GM18511 (cell line): ENCODE measurements at regions not wholly inside any gene's neighbourhood (a gene's known extent, or its start where the extent isn't known, plus 50 kb on each side); places are given as distances from the start of the nearest gene placed in this dataset.
"Not testable (repeated sequence)": the region's sequence is repeated elsewhere in the genome, so short reads cannot be mapped to it uniquely, and the experiment has no call there.

Source experiments
- ATAC-seq: cut with Tn5 transposase; IDR thresholded peaks from one replicate; pipeline ENCODE4 v1.9.1; 2021; ENCODE audit warnings: mild to moderate bottlenecking, moderate library complexity; ENCODE audit not compliant: unreplicated experiment

DNA sequence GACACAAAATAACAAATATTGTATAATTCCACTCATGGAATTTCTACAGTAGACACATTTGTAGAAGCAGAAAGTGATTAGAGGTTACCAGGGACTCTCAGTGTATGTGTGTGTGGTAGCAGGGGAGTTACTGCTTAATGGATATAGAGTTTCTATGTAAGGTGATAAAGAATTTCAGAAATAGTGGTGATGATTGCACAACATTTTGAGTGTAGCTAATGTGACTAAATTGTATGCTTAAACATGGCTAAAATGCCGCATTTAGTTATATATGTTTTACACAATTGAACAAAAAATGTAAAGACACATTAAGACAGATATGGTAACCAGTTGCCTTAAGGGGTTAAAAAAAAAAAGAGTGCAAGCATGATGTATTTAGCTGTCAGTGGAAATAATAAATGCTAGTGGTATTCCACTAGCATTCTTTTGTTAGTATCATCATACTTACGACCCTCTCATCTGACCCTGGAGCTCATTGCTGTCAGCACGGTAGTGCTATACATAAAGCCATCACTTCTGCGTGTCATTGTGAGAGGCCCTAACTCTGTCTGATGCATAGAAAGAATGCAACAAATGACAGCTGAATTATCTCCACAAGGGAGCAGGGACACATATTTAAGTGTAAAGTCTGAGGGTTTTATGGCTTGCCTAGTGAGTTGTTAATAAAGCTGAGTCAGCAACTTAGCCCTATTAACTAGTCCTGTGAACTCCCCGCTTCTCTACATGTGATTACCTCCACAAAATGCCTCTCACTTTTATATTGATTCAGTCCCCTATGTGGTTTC, 134.1 kb upstream of the RXFP2 start:
- ATAC-seq = no peak

DNA sequence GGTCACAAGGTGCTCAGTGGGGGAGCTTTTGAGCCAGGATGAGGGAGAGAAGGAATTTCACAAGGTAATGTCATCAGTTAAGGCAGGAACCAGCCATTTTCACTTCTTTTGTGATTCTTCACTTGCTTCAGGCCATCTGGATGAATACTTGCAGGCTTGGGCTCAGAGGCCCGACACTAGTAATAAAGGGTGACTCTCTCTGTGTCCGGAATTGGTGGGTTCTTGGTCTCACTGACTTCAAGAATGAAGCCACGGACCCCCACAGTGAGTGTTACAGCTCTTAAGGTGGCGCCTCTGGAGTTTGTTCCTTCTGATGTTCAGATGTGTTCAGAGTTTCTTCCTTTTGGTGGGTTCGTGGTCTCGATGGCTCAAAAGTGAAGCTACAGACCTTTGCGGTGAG, 131.8 kb upstream of the RXFP2 start:
- ATAC-seq = not testable (repeated sequence)

DNA sequence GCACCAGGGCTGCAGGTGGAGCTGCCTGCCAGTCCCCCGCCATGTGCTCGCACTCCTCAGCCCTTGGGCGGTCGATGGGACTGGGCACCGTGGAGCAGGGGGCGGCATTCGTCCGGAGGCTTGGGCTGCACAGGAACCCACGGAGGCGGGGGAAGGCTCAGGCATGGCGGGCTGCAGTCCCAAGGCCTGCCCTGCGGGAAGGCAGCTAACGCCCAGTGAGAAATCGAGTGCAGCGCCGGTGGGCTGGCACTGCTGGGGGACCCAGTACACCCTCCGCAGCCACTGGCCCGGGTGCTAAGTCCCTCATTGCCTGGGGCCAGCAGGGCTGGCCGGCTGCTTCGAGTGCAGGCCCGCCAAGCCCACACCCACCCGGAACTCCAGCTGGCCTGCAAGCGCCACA, 130.5 kb upstream of the RXFP2 start:
- not testable (repeated sequence) for ATAC-seq

DNA sequence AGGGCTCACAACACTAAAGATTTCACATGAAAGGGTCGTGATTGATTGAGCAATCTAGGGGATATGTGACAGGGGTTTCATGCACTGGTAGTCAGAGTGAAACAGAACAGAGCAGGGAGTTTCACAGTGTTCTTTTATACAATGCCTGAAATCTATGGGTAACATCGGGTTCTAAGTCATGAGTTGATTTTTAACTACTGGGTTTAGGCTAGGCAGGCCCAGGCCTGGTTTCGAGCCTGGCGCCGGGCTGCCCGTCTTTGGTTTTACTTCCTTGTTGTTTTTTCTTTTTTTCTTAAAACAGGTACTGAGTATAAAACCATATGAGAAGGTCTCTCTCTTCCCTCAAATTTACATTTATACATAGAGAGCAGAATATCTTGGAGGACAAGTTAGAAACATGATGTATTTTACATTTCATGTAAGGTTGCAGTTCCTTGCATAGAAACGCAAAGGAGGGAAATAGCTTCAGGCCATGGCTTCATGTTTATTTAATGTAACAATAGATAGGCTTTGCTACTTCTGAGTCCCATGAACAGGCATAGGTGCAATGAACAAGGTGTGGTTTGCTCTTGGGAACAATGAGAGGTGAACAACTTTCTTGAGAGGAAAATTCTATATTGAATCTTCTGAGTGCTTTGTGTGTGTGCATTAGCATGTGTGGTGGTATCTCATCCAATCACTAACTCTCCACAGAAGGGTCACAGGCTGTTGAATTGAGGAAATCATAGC, 128.9 kb upstream of the RXFP2 start:
- ATAC-seq = no peak

DNA sequence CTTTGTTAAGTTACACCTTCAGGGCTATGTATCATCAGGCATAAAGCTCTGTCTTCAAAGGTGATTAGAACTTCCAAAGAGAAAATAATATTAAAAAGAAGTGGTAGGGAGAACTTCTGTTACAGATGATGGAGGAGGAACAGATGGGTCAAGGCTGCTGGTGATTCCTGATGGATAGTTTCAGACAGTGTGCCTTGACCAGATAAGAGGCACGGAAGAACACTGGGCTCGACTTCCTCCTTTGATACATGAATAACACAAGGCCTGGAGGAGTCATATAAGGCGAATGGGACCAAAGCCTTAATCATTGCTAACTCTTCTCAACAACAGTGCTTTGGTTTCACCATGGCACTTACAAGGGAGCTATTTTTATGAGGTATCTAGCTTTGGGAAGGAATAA, 128.1 kb upstream of the RXFP2 start:
- no peak for ATAC-seq

DNA sequence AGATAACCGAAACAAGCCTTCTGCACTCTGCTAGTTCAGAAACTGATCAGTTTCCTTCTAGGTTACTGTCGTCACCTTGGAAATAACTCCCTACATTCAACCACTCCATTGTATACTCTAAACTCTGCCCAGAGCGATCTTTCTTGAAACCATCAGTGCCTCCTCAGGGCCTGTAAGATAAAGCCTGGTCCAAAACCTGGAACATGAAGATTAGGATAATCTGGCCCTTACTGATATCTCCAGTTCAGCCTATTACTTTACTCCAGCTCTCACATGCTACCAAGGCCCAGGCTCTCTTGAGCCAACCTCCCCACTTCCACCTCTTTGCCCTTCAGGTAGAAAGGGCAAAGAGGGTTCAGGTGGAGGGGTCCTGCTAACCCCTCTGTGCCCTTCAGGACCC, 125.3 kb upstream of the RXFP2 start:
- ATAC-seq = no peak

DNA sequence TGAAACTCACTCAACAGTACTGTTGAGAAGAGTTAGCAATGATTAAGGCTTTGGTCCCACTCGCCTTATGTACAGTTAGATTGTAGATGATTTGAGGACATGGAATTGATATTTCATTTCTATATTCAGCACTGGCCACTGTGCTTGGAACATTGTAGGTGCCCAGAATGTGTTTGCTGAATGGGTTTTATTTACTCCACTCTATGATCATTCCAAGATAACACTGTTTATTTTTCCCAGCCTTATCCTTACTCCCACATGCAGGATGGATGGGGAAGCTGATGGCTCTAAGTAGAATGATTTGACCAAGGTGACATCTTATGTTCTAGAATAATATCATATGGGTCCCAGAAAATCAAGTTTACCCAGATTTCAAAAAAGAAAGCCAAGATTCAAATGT, 124.6 kb upstream of the RXFP2 start:
- no peak for ATAC-seq

DNA sequence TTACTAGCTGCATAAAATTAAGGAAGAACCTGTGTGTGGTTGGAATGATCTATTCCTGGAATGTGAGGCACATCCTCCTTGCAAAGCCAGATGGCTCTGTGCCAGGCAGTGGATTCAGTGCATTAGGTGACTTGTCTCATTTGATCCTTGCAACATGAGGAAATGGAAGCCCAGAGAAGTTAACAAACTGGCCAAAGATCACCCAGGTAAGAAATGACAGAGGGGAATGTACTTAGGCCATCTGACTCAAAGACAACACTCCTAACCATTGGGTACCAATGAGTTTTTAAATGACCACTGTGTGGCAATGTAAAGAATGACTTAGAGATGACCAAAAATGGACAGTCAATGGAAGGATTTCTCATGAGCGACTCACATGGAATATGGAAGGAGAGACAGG, 114.2 kb upstream of the RXFP2 start:
- no peak for ATAC-seq

DNA sequence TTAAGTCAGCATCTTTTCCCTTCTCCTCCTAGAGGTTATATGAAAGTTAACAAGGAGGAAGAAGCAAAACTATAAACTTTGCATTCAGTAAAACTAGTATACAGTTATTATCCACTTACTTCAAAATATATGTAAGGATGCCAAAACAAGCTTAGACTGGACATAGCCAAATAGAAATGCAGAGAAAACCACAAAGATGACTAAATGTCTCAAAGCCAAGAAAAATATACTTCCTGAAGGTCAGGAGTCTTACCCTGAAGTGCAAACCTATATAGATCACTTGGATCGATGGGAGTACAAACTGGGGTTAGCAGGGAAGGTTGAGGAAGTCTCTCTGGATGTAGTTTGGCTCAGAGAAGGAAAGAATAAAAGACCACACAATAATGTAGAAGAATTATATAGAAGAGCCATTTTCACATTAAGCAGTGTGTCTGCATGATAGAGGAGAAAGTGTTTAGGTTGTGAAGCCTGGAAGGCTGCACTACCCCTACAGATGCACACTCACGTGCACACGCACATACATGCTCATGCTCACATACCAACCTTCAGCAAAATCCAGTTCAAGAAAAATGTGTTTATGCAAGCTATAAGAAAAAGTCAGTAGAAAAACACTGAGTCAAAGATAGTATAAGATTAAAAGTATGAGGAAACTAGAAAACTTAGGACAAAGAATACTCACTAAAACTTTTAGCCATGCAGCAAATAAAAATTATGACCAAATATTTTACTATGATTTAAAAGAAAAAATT, 112.1 kb upstream of the RXFP2 start:
- ATAC-seq = no peak

DNA sequence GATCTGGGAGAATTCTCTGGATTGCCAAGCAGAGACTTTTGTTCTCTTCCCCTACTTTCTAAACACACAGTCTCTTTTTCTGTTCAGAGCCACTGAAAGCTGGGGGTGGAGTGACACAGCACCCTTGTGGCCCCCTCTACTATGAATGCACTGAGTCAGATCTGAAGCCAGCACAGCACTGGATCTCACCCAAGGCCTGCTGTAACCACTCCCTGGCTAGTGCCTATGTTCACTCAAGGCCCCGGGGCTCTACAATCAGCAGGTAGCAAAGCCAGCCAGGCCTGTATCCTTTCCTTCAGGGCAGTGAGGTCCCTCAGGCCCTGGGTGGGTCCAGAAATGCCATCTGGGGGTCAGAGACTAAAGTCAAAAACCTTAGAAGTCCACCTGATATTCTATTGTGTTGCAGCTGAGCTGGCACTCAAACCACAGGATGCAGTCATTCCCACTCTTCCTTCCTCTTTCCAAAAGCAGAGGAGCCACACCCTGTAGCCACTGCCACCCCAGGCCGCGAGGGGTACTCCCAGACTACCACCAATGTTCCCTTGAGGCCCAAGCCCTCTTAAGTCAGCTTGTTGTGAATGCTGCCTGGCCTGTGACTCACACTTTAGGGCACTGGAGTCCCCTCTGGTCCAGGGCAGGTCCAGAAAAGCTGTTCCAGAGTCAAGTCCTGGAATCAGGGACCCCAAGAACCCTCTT, 110.1 kb upstream of the RXFP2 start:
- no peak for ATAC-seq

DNA sequence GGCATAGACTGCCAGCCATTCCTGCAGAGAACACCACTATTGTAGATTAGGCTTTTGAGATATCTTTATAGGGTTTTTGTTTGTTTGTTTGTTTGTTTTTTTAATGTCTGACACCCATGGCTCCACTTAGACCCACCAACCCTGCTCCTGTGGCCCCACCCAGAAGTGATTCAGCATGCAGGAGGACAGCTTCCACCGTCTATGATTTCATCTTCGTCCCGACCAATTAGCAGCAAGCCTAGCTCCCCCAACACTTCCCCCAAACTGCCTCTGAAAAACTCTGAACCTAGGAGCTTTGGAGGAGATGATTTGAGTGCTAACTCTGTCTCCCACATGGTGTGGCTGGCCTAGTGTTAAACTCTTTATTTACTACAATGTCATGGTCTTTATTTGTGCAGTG, 108.3 kb upstream of the RXFP2 start:
- no peak for ATAC-seq

DNA sequence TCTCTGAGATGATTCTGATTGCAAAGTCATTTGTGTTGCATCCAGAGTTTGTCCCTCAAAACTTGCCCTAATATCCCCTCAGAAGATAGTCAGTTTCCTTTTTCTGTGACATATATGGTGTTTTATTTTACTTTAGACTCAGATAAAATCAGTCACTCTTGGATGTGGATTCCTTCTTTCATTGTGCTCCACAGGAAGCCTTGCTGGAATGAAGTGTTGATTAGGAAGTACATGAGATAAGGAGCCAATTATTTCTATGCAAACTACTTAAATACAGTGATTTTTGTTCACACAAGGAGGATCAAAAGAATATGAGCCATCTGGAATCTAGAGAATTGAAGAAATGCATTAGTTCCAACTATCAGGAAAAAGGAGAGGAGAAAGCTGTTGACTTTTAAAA, 107.6 kb upstream of the RXFP2 start:
- no peak for ATAC-seq

DNA sequence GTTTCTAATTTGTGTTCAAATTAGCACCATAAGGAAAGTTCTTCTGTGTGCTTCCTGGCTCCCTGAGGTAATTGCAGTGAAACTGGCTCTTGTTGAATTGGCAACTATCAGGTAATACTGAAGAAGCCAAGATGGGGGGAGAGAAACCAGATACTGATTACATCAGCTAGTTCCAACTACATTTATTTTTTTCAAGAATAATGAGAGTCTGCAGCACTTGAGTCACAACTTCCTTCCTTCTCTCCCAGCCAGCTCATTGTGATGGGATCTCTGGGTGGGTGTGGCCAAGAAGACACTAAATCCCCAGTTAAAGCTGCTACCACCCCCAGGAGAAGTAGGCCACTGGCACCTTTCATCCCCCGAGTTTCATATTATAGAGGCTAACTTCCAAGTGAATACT, 100.7 kb upstream of the RXFP2 start:
- no peak for ATAC-seq

DNA sequence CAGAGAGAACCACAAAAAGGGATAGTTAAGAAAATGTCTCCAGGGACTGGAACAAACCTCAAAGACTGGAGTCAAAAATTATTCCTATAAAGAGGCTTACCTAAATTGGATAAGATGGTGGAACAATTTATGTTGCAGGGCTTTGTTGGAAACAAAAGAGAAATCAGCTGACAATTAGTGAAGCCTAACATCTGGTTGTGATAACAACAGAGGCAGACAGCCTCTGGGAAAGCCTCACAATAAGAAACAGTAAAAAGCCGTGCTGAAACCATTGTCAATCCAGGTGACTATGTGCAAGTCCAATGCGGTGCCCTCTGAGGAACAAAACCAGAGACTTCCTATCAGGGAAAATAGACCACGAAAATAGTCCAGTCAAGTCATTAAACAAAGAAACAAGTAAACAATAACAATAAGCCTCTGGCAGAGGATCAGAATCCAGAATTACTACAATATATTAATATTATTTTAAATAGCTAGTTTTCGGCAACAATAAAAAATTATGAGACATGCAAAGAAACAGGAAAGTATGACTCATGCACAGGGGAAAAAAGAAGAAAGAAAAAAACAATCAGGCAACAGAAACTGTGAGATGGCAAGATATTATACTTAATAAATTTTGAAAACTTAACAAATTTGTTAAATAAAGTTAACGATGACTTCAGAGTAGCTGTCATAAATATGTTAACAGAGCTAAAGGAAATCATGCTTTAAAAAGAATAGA, 99.7 kb upstream of the RXFP2 start:
- ATAC-seq = no peak

DNA sequence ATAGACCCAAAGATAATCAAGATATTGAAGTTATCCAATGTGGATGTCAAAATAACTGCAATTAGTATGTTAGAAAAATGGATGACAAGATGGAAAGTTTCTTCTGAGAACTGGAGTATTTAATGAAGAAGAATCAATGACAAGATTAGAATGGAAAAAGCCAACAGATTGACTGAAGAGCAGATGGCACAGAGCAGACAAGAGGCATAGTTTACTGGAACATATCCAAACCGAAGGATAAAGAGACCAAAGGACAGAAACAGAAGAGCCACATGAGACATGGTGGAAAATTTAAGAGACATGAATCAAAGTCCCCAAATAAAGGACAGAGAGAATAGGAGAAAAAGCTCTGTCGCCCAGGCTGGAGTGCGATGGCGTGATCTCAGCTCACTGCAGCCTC, 89.6 kb upstream of the RXFP2 start:
- no peak for ATAC-seq

DNA sequence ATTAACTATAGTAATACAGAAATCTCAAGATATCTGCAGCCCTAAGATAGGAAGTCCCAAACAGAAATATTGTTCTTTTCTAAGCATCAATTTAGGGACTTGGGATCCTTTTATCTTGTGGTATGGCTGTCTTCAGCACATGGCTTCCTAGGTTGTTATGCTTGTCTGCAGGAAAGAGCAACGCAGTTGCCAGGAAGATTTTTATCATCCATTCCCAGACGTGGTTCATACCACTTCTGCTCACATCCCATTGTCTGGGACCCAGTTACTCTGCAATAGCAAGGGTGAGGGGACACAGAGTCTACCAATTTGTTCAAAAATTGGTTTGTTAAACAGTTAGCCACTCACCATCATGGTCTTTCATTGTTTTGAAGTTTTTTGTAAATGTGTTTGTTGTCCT, 85.6 kb upstream of the RXFP2 start:
- no peak for ATAC-seq

DNA sequence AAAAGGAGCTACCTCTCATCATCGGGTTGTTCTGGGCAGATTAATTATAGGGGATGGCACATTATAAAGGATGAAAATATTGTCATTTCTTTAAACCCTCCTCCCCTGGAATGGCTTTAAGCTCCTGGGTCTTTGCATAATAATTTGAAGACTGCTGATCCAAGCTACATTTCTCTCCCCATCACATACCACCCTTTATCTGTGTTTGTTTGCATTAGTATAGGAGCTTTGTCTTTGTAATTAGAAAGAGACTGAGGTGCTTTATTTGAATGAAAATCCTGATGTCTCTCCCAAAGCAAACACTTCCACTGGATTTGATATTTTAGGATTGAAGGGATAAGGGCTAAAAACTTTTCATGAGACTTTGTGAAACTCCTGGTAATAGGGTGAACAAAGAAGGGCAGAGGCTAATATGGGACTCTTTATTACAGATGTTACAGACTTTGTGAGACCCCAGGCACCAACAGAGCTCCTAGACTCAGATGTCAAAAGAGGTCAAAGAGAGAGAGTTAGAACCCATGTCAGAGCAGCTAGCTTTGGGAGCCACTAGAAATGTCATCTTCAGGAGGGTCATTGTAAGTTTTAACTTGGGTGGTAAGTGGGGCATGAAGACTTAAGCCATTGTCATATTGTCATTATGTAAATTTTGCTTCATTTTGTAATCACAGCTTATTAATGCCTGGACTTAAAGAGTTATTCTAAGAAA, 75.3 kb upstream of the RXFP2 start:
- no peak for ATAC-seq

DNA sequence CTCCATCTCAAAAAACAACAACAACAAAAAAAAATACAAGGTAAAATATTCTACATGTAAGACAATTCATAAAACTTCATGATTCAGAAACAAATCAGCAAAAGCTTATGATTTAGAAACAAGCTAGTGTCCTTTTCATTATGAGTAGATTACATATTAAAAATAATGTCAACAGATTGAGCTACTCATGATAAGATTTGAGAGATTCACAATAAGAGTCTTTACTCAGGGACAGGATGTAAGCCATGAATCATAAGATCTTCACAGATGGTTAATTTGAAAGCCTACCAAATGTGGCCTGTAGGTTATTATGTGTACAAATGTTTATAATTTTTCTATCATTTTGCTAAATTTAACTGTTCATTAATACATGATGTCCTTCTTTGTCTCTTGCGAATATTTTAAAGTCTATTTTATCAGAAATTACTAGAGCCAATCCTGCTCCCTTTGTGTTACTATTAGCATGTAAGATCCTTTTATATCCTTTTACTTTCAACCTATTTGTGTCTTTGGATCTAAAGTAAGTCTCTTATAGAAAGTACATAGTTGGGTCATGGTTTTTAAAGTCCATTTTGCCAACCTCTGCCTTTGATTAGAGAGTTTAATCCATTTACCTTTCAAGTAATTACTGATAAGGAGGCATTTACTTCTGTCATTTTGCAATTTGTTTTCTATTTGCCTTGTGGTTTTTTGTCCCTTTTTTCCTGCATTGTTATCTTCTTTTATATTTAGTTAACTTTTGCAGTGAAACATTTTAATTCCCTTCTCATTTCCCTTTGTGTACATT, 68.3 kb upstream of the RXFP2 start:
- no peak for ATAC-seq

DNA sequence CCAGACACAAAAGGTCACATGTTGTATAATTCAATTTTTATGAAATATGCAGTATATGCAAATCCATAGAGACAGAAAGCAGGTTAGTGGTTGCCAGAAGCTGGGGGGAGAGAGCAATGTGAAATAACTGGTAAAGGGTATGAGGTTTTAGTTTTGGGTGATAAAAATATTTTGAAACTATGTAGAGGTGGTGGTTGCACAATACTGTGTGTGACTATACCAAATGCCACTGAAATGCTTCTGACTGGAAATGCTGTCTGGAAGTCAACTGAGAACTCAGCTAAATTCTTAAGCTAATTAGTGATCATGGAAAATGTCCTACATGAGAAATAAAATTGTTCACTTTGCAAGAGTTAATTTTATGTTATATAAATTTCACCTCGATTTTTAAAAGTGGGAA, 65.3 kb upstream of the RXFP2 start:
- no peak for ATAC-seq
